Pancreas (tissue), 10 donors: ENCODE measurements at regions not wholly inside any gene's neighbourhood (a gene's known extent, or its start where the extent isn't known, plus 50 kb on each side); places are given as distances from the start of the nearest gene placed in this dataset.

ENCODE experiments used
- ATAC-seq, 4 donors: fragments of 200-7000 bp; cut with Tn5 transposase; one replicate each; pipeline versions ENCODE4 v1.8.0 to v1.9.1; 2020; ENCODE audit warnings: mild to moderate bottlenecking in 4 of 4, moderate library complexity in 4 of 4
- DNase-seq, 6 donors: peaks; one replicate each; pipeline ENCODE4 v3.0.0-alpha.2; 2020
- FAIRE-seq: peaks from 2 replicates; lab custom pipeline; 2012; peaks lifted over from hg19 to GRCh38; lab: Jason Lieb, UNC
- H3K27ac ChIP-seq, 4 donors: fragments of 200-600 bp; sonication (generic); 1 replicate in 3 of 4; 2 replicates in 1 of 4; pipeline versions ENCODE4 v1.5.0 to v1.8.0; 2020
- H3K27me3 ChIP-seq, 4 donors: fragments of 200-600 bp; one replicate each; pipeline ENCODE4 v1.8.0; 2021
- H3K36me3 ChIP-seq, 3 donors: fragments of 200-600 bp; sonication (generic) in 1 of 3; one replicate each; pipeline versions ENCODE4 v1.5.0 to v1.8.0; 2020 to 2021
- H3K4me1 ChIP-seq, 3 donors: fragments of 200-600 bp; one replicate each; pipeline ENCODE4 v1.8.0; 2021
- H3K4me3 ChIP-seq, 4 donors: fragments of 200-600 bp; sonication (generic) in 2 of 4; one replicate each; pipeline versions ENCODE4 v1.5.0 to v1.8.0; 2020 to 2021
- H3K9me3 ChIP-seq, 4 donors: fragments of 200-600 bp; one replicate each; pipeline ENCODE4 v1.8.0; 2021
- CTCF ChIP-seq, 4 donors: fragments of 200-600 bp; sonication (generic) in 3 of 4; IDR thresholded peaks; one replicate each; pipeline versions ENCODE4 v1.5.0 to v1.8.0; 2021; ENCODE audit warnings: antibody characterized with exemption in 4 of 4
- WGBS, 2 donors: extraction: QIAGEN DNeasy Blood & Tissue Kit; methylation state at CpG; one replicate each; pipeline ENCODE4 v1.1.7; 2013; 5-methylcytosine and 5-hydroxymethylcytosine counted together
- intact Hi-C, 3 donors: fragments of 100-400 bp; cut with DNase I; formaldehyde crosslinking; loops; one replicate each; pipeline versions ENCODE4 v1.11.1 to v1.14.2; 2022
- donor health status: healthy with polysubstance abuse.
- donor health status: DM: no; HTN: no; CAD: no; lungs with moderate emphysema.
- donor health status: DM: no; HTN: no; CAD: no.
- donor health status: control.
- donor health status: control.
- donor health status: Bipolar disorder and iron deficiency.
- donor health status: DM: yes; HTN: yes; CAD: no.
- donor health status: DM: no; HTN: no; CAD: no.
- donor health status: DM: no; HTN: no; CAD: no.
- donor health status: DM: yes; HTN: yes; CAD: no.

GRCh38 chr1:200279810-200280411 lies 129.9 kb downstream of the ZNF281 start:
- DNase-seq (peak in 5 of 6 donors; percentile 52 to 68 (median 63)), FAIRE-seq (no peak), ATAC-seq (peak; percentile 79 to 89 (median 82))
- no peaks in the 10 kb centered on the region for H3K36me3 ChIP-seq
- peaks cover 0 to 11% (median 4%) of the 10 kb centered on the region in 3 donors for H3K4me1 ChIP-seq
- no peaks in the 10 kb centered on the region for H3K27me3 ChIP-seq
- TF ChIP-seq CTCF (IDR thresholded peaks at IDR 0.05), result peak; percentile 56 to 75 (median 66)
- no peak overlapping the region for H3K27ac ChIP-seq
- WGBS, 2 donors, result 20 to 23% methylated on average over 4 of the region's 4 CpGs
- no peak overlapping the region for H3K4me3 ChIP-seq
- intact Hi-C loops, result loop anchor here in 1 of 3 donors (10.0 kb wide), 1 partner anchor 215 kb away; no protein-coding TSS in a partner anchor
- H3K9me3 ChIP-seq, result no peaks in the 10 kb centered on the region

GRCh38 chr1:200275816-200276453 lies 133.9 kb downstream of the ZNF281 start:
- no peak for TF ChIP-seq CTCF (IDR thresholded peaks at IDR 0.05)
- H3K27ac ChIP-seq, result peak overlapping the region in 1 of 4 donors; percentile 19
- no peaks in the 10 kb centered on the region for H3K36me3 ChIP-seq
- intact Hi-C loops, result no loop called here
- no peak overlapping the region for H3K4me3 ChIP-seq
- H3K4me1 ChIP-seq, result peaks cover 0 to 12% (median 4%) of the 10 kb centered on the region in 3 donors
- ATAC-seq (peak in 3 of 4 donors; percentile 17 to 31 (median 19)), FAIRE-seq (no peak), DNase-seq (no peak)
- no peaks in the 10 kb centered on the region for H3K27me3 ChIP-seq
- 49 to 54% methylated on average over 9 of the region's 9 CpGs for WGBS, 2 donors
- H3K9me3 ChIP-seq, result no peaks in the 10 kb centered on the region

GRCh38 chr1:200275415-200275814 lies 134.4 kb downstream of the ZNF281 start:
- no peak overlapping the region for H3K4me3 ChIP-seq
- DNase-seq (peak in 1 of 6 donors; percentile 49), ATAC-seq (peak; percentile 73 to 95 (median 88)), FAIRE-seq (no peak)
- H3K4me1 ChIP-seq, result peaks cover 0 to 12% (median 4%) of the 10 kb centered on the region in 3 donors
- H3K9me3 ChIP-seq, result no peaks in the 10 kb centered on the region
- peak overlapping the region in 1 of 4 donors; percentile 19 for H3K27ac ChIP-seq
- 12 to 16% methylated on average over 4 of the region's 4 CpGs for WGBS, 2 donors
- no peak for TF ChIP-seq CTCF (IDR thresholded peaks at IDR 0.05)
- H3K27me3 ChIP-seq, result no peaks in the 10 kb centered on the region
- intact Hi-C loops, result no loop called here
- no peaks in the 10 kb centered on the region for H3K36me3 ChIP-seq

- Histone ChIP-seq H3K4me1 (peaks cover 0 to 12% (median 4%) of the 10 kb centered on the region in 3 donors), H3K9me3 (no peaks in the 10 kb centered on the region), H3K36me3 (no peaks in the 10 kb centered on the region), H3K4me3 (no peak overlapping the region), H3K27me3 (no peaks in the 10 kb centered on the region), H3K27ac (no peak overlapping the region)
- no peak for DNase-seq
- no peak for FAIRE-seq
- ATAC-seq, result no peak
- intact Hi-C loops, result no loop called here
- 91 to 97% methylated on average over 4 of the region's 4 CpGs for WGBS, 2 donors
- TF ChIP-seq CTCF (IDR thresholded peaks at IDR 0.05), result no peak
Measured at GRCh38 chr1:200274116-200274515, 135.7 kb downstream of the ZNF281 start.
